ENCODE measurements at regions not wholly inside any gene's neighbourhood (a gene's known extent, or its start where the extent isn't known, plus 50 kb on each side); places are given as distances from the start of the nearest gene placed in this dataset.

GRCh38 chr13:50580684-50581305, 262.7 kb downstream of the DLEU7 start:
- no peak for TF ChIP-seq CTCF (IDR thresholded peaks at IDR 0.05)
- no peak for TF ChIP-seq POLR2A (IDR thresholded peaks at IDR 0.05)
- H3K4me3 ChIP-seq: no peak overlapping the region
- no peaks in the 10 kb centered on the region for H3K27me3 ChIP-seq
- peaks cover 11% of the 10 kb centered on the region for H3K4me1 ChIP-seq
- no peak overlapping the region for H3K27ac ChIP-seq
- no peaks in the 10 kb centered on the region for H3K9me3 ChIP-seq
- no peak for ATAC-seq
- intact Hi-C loops (cut with DNase I): no loop called here
- DNase-seq: no peak
- WGBS, 2 donors: 49 to 68% methylated on average over 4 of the region's 4 CpGs
- H3K36me3 ChIP-seq (replicated peaks in 1 of 2; ENCODE audit: insufficient read depth in 1 of 2, low read depth in 2 of 2): no peaks in the 10 kb centered on the region

- ATAC-seq (no peak), DNase-seq (no peak)
- WGBS, 2 donors: 73 to 91% methylated on average over 1 of the region's 1 CpG
- no peaks in the 10 kb centered on the region for H3K9me3 ChIP-seq
- no peaks in the 10 kb centered on the region for H3K36me3 ChIP-seq (replicated peaks in 1 of 2; ENCODE audit: insufficient read depth in 1 of 2, low read depth in 2 of 2)
- H3K4me3 ChIP-seq: no peak overlapping the region
- no peaks in the 10 kb centered on the region for H3K27me3 ChIP-seq
- no peak for TF ChIP-seq POLR2A (IDR thresholded peaks at IDR 0.05)
- no peak for TF ChIP-seq CTCF (IDR thresholded peaks at IDR 0.05)
- H3K27ac ChIP-seq: no peak overlapping the region
- intact Hi-C loops (cut with DNase I): no loop called here
- peaks cover 2% of the 10 kb centered on the region for H3K4me1 ChIP-seq
These were observed 261.8 kb downstream of the DLEU7 start for GRCh38 chr13:50581586-50582196.

GRCh38 chr13:50584856-50585580, 258.5 kb downstream of the DLEU7 start:
- H3K4me3 ChIP-seq: no peak overlapping the region
- 80 to 83% methylated on average over 10 of the region's 10 CpGs for WGBS, 2 donors
- no peaks in the 10 kb centered on the region for H3K36me3 ChIP-seq (replicated peaks in 1 of 2; ENCODE audit: insufficient read depth in 1 of 2, low read depth in 2 of 2)
- TF ChIP-seq POLR2A (IDR thresholded peaks at IDR 0.05): no peak
- TF ChIP-seq CTCF (IDR thresholded peaks at IDR 0.05): no peak
- DNase-seq (no peak), ATAC-seq (no peak)
- intact Hi-C loops (cut with DNase I): no loop called here
- H3K9me3 ChIP-seq: no peaks in the 10 kb centered on the region
- no peak overlapping the region for H3K27ac ChIP-seq
- H3K27me3 ChIP-seq: no peaks in the 10 kb centered on the region
- H3K4me1 ChIP-seq: no peaks in the 10 kb centered on the region

GRCh38 chr13:50585674-50586413, 257.6 kb downstream of the DLEU7 start:
- H3K4me3 ChIP-seq: no peak overlapping the region
- H3K9me3 ChIP-seq: no peaks in the 10 kb centered on the region
- no peaks in the 10 kb centered on the region for H3K27me3 ChIP-seq
- DNase-seq (no peak), ATAC-seq (no peak)
- no peak for TF ChIP-seq POLR2A (IDR thresholded peaks at IDR 0.05)
- TF ChIP-seq CTCF (IDR thresholded peaks at IDR 0.05): no peak
- no peaks in the 10 kb centered on the region for H3K36me3 ChIP-seq (replicated peaks in 1 of 2; ENCODE audit: insufficient read depth in 1 of 2, low read depth in 2 of 2)
- intact Hi-C loops (cut with DNase I): no loop called here
- H3K27ac ChIP-seq: no peak overlapping the region
- no peaks in the 10 kb centered on the region for H3K4me1 ChIP-seq
- WGBS, 2 donors: 71 to 74% methylated on average over 6 of the region's 6 CpGs

All from body of pancreas (tissue), 4 donors.